ENCODE measurements at regions not wholly inside any gene's neighbourhood (a gene's known extent, or its start where the extent isn't known, plus 50 kb on each side); places are given as distances from the start of the nearest gene placed in this dataset.
"Not testable (repeated sequence)": the region's sequence is repeated elsewhere in the genome, so short reads cannot be mapped to it uniquely, and the experiment has no call there.

DNA sequence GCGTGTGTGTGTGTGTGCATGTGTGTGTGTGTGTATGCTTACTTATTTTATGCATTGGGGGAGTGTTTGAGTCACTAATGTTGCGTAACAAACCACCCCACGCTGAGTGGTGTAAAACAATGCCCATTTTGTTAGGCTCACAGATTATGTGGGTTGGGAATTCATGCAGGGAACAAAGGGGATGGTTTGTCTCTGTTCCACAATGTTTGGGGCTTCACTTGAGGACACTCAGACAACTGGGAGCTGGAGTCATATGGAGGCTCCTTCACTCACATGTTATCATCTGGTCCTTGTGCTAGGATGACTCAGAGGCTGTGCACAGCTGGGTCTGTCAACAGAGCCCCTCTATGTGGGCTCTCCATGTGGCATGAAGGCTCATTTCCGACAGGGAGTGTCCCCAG, 51.3 kb upstream of the LARGE1 start:
- DNase-seq: no peak

DNA sequence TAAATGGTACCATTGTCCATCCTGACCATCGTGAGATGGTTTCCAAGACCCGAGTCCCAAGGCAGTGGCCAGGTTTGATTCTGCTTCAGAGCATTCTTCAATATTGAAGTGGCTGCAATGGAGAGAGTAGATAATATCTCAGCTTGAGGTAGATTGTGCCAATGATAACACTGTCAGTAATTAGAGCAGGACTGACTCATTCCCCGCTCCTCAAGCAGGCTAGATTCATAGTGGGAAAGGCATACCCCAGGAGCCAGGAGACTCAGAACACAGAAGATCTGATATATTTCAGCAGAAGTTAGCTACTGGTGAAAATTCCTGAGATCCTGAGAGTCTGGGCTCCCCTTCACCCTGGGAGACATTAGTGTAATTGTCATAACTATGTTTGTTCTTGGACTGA, 55.6 kb upstream of the LARGE1 start:
- DNase-seq: no peak

DNA sequence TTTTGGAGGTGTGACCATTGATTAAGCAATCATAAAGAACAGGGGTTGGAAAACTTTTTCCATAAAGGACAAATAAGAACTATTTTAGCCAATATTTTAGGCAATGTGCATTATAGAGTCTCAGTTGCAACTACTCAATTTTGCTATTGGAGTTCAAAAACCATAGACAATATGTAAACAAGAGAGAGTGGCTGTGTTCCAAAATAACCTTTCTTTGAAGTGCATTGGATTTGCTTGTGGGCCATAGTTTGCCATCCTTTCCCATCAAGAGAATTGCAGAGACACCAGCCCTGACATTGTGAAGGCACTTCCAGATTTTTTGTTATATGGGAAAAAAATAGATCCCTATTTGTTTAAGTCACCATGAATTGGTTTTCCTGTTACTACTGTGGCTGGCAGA, 63.3 kb upstream of the LARGE1 start:
- DNase-seq: no peak

DNA sequence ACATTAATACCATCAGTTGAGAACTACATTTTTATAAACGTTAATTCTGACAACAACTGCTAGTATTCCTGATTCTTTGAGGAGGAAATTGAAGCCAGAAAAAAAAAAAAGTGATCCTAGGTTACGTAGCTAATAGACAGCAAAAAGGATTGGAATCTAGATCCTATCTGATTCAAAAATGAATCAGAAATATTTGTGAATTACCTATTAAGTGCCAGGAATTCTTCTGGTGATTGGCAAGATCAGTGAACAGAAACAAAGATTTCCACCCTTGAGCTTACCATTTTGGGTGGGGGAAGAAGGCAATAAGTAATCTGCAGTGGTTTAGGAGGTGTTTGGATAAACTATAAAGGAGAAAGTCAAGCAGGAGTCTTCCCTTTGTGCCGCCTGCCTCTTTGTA, 63.9 kb upstream of the LARGE1 start:
- no peak for DNase-seq

DNA sequence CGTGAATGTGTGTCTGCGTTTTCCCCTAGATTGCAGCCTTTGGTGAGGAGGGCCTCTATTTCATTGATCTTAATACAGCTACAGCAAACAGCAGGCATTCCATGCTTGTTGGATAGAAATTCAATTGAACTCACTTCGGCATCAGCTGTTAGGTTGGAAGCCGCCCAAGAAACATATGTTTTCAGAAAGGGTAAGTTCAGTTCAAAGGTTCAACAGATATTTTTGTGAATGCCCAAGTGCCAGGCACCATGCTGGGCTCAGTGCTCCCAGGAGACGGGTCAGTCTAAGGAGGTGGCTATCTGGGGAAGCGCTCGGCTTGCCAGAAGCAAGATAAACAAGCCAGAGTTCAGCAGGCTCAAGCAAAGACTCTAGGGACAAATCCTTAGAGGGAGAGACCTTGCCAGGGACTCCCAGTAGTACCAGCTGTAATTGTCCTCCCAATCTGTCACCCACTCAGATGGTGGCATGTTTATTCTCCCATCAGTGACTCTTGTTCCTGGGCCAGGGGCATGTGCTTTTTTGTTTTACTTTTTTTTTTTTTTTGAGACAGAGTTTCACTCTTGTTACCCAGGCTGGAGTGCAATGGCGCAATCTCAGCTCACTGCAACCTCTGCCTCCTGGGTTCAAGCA, 64.5 kb upstream of the LARGE1 start:
- no peak for DNase-seq

DNA sequence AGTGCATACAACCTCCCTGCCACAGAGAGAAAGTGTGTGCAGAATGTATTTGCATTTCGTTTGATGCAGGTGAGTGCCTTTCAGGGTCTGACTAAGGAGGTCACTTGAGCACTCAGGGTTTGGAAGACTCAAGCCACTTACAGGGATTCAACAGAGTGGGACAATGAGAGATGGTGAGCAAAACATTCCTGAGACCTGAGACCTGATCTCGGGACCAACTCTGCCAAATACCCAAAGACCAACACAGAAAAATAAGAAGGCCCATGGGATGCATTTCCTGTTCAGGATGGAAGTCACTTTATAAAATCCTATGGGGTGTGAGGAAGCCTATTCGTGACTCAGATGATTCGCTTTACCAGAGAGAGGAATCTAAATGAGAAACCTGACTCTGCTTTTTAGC, 65.2 kb upstream of the LARGE1 start:
- DNase-seq: no peak

DNA sequence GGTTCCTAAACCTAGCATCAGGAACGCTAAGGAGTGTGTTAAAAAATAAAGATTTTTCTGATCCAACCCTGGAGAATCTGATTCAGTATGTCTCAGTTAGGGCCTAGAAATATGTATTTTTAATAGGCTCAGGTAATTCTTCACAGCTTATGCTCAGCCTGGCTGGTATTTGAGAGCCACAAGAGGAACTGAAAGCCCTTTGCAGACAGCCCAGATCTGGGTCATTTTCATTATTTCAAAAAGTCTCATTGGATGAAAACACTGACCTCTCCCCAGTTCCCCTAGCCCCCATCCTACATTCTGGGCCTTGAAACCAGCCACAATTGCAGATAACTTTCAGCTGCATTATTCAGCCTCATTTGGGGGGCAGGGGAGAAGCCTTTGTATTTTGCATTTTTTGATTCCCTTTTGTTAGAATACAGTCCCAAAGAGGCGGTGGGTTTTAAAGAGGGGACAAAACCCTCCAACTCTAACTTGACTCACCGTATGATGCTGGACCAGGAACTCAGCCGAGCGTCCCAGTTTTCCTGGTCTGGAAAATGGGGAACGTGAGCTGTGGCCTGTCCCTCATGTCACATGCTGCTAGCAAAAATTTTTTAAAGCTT, 66.0 kb upstream of the LARGE1 start:
- DNase-seq: no peak

DNA sequence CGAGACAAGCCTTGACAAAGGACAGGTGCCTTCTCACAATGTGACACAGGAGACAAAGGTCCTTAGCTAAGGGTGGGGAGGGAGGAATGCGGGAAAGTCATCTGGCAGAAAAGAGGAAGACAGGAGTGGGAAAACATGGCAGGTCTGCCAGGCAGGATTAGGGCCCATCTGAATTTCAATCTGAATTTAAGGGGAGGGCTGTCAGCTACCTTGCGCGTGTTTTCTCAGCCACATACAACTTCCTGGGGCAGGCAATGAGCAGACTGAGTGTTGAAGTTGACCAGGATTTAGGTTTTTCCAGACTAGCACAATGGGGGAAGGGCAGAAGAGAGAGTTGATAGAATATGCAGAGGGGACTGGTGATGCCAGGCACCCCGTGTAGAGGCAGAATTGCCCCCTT, 66.7 kb upstream of the LARGE1 start:
- no peak for DNase-seq

DNA sequence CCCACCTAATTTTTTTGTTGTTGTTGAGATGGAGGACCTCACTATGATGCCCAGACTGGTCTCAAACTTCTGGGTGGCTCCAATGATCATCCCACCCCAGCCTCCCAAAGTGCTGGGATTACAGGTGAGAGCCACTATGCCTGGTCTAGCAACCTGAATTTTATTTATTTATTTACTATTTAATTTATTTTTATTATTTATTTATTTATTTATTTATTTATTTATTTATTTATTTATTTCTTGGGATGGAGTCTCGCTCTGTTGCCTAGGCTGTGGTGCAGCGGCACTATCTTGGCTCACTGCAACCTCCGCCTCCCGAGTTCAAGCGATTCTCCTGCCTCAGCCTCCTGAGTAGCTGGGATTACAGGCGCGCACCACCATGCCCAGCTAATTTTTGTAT, 69.0 kb upstream of the LARGE1 start:
- DNase-seq: not testable (repeated sequence)

DNA sequence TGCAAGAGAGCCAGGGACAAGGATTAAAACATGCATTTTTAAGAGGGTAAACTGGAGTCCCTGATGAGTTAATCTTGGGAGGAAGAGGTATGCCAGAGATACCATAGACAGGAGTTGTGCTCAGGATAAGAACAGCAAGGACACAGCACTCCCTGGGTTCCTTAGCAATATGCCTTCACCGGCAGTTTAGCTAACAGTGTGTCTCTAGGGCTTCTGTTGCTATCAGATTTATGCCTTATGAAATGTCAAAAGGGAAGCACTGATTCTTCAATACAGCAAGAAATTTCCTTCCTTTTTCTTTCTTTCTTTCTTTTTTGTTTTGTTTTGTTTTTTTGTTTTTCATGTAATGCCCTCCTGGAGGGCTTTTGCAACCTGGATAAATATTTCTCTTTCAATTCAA, 71.3 kb upstream of the LARGE1 start:
- no peak for DNase-seq

DNA sequence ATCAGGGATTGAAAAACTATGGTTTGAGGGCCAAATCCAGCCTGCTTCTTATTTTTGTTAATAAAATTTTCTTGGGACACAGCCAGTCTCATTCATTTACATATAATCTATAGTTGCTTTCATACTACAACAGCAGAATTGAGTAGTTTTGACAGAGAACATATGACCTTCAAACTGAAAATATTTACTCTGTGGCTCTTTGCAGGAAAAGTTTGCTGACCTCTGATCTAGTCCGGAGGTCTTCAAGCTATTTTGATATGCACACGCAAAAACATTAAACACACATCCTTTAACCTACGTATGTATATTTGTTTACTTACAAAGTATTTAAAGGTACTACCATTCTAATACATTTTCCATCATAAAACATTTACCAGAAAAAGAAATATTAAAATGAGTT, 76.5 kb upstream of the LARGE1 start:
- DNase-seq: no peak

DNA sequence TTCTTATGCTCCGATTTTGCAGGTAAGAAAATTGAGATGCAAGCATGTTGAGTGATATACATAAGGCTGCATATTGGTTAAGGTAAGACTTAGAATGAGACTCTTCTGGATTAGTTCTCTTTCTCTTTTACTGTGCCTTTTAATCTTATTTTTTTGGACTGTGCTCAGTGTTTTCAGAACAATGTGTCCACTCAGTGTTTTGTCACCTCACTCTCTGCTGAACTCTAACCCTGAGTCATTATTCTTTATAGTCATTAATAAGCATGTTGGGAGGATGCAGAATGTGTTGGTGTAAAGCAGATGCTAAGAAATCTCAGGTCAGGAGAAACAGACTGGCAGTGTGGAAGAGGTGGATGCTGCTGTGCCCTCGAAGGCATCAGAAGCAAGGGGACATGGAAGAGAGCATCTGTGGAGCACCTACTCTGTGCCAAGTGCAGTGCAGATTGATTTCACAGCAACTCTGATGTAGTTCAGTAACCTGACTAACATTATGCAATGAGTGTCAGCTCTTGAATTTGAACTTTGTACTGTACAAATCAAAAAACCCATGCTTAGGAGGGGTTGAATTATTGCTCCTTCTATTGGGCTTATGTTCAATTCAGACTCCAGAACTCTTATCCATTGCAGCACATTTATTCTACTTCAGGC, 80.7 kb upstream of the LARGE1 start:
- no peak for DNase-seq

DNA sequence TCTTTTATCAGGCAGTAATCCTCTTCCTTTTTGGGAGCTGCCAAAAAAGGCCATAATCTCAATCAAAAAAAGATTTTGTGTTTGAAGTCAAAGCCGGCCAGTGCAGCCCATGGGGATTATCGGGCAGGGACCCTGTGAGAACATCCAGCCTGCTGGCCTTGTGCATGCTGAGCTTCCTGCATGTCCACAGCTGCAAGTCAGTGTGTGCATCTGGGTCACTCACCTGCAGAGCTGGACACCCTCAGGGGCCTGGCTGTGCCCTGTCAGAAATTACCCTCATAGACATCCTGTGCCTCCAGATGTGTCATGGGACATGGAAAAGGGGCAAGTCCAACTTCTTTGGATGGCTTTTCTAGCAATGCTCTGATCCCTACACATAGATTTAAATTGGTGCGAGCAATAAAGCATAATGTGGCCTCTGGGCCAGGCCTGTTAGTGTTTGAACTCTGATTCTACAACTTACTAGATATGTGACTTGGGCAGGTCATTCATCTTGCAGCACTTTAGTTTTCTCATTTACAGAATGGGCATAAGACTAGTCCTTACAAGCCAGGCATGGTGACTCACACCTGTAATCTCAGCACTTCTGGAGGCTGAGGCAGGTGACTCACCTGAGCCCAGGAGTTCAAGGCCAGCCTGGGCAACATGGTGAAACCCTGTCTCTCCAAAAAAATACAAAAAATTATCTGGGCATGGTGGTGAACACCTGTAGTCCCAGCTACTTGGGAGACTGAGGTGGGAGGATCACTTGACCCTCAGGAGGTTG, 81.6 kb upstream of the LARGE1 start:
- no peak for DNase-seq

DNA sequence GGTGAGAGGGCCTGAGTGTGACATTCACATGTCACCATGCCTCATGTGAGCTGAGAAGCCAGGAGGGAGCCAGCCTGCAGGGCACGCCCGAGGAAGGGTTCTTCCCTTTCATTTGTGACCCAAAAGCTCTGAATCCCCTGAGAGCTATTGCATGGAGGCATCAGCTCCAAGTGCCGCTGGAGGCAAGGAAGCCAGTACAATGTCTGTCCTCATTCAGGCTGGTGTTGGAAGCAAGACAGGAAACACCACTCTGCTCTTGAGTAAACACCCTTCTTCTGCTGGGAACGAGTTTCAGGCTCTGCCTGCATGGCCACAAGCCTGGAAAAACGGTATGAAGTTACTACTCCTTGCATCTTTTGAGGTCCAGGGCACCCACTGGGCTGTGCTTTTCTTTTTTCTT, 83.8 kb upstream of the LARGE1 start:
- DNase-seq: no peak

DNA sequence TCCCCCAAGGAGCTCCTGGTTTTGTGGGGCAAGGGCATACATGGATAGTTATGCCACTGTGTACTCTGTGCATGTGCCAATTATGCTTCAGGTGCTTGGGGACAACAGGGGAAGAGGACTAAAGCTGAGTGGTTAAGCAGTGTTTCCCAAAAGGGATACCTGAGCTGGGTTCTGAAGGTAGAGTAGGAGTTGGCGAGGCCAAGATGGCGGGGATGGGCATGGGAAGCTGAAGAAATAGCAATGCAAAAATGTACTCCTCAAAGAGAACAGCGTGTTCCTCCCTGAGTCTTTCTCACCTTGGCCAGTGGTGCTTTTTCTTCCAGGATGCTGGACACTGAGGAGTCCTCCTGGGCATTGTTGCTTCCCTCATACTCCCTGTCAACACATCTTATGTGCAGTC, 90.0 kb upstream of the LARGE1 start:
- DNase-seq: no peak

DNA sequence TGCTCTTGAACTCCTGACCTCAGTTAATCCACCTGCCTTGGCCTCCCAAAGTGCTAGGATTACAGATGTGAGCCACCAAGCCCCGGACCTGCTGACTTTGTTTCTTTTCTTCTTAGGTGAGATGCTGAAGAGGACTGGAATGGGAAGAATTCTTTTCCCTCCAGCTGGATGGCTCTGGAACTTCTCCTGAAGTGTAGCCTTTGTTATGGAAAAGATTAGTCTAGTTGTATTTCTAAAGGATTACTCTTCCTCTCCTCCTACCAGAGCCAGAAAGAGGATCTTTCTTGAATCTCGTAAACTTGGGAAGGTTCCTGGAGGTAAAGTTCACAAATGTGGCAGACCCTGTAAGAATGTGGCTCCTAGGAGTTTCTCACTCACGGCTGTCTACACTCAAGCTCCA, 95.4 kb upstream of the LARGE1 start:
- no peak for DNase-seq

DNA sequence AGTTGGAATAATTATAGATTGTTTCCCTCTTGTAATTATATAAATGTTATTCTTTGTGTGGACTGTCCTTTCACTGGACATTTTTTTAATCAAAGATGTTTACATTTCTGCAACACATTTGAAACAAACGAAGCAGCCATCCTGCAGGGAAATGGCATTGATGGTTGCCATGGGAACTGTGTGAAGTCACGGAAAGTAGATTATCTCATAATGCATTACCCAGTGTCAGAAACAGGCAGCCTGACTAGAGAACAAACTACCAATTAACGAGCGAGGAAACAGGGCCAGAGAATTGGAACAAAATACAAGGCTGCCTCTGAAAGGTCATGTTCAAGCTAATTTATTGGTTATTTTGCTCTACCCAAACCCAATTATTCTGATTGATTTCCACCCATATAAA, 96.9 kb upstream of the LARGE1 start:
- no peak for DNase-seq

DNA sequence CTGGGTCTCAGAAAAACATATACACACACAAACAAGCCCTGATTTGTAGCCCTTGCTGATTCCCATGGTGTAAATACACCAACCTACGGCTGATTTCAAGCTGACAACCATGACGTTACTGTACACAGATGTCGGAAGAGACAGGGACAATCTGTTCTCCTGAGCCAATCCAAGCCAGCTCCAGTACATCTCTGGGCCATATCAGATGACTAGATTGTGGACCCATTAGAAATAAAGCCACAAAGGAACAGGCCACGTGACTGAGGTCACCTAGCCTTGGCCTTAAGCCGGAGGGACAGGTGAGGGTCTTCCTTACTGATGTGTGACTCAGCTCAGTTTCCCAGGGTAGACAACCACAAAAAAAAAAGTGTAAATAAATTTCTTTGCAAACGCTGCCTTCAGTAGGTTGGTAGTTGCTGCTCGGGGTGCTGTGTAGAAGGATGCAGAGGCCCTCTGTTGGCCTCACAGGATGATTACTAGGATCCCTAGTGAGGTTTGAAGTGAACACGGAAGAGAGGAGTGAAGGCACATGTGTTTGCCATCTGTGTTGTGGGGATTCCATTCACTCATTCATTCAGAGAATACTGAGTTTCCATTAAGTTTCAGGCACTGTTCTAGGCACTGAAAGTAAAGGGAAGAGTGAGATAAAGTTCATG, 99.0 kb upstream of the LARGE1 start:
- DNase-seq: no peak

DNA sequence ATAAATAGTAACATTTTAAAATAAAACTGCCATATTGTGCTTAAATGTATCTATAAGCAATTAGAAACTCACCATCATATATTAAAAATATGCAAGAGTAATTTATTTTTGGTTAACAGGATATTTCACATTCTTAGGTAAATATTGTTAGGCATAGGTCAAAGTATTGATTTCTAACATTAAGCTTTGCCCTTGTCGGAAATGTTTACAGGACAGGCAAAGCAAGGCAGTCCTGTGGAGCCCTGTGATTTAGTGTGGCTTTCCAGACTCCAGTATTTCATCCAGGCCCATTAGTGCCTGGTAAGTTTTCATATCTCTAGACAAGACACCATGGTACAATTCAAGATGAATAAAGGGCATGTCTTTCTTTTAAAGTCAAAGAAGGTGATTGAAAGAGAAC, 114.9 kb upstream of the LARGE1 start:
- DNase-seq: no peak

DNA sequence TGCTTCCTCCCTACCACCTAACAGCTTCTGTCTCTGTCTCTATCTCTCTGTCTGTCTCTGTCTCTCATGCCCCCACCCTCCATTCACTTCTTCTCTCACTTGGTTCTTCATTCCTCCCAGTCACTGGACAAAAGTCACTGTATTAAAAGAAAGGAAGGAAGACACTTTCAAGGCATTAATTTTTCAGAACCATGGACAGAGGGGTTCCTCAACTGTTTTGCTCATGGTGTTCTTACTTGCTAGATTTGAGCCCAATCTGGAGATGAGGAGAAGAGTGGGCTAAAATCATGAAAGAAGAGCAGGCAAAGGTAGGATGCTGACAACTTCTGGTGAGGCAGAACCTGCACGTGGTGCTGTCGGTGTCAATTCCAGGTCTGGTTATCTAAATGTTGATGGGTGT, 116.7 kb upstream of the LARGE1 start:
- DNase-seq: no peak

DNA sequence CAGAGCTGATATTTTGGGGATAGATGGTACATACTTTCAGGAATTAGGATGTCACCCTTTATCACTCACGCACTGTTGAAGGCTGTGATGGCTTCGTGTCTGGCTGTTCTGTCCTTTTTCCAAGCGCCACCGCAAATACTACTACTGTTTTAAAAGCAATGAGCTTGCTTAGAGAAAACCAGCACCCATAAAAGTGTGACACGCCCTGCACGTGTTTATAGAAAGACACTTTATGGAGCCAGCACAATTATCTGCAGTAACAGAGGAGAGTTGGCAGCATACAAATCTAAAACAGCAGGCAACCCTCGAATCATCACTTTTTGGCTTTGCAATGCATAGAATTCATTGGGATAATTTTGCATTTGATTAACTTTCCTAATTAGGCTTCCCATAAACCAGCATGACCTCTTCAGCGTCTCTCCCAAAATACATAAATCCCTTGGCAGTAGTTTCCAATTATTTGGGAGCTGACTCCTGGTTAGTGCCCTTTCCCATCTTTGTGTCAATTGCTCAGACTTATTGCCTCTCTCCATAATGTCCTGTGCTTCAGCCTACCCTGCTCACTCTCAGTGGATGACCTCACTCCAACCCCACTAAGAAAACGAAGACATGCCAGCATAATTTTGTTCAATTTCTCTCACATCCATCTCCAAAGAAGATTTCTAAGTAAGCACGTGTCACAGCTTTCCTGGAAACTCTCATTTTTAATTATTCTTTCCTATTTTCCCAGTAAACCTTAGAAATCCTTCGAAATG, 118.7 kb upstream of the LARGE1 start:
- no peak for DNase-seq

DNA sequence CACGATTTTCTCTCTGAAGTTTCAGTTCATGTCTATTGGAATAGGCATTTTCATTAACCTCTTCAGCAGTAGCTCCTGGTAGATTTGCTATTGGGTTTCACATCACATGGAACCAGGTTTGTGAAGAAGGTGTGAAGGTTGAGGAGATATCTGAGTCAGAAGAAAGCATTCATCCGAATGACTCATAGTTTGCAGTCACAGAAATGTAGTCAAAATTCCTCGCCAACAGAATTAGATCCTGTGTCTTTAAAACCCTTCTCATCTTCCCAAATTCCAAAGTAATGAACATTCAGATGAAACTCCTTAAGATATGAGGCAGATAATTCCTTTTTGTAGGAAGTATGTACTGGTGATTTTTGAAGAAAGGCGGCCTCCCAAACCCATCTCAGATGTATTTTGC, 125.0 kb upstream of the LARGE1 start:
- no peak for DNase-seq

All from hematopoietic multipotent progenitor cell treated with erythropoietin and hydrocortisone succinate and interleukin-3 and kit ligand, for 8 days (in vitro differentiated cells).